ENCODE measurements at regions not wholly inside any gene's neighbourhood (a gene's known extent, or its start where the extent isn't known, plus 50 kb on each side); places are given as distances from the start of the nearest gene placed in this dataset.

DNA sequence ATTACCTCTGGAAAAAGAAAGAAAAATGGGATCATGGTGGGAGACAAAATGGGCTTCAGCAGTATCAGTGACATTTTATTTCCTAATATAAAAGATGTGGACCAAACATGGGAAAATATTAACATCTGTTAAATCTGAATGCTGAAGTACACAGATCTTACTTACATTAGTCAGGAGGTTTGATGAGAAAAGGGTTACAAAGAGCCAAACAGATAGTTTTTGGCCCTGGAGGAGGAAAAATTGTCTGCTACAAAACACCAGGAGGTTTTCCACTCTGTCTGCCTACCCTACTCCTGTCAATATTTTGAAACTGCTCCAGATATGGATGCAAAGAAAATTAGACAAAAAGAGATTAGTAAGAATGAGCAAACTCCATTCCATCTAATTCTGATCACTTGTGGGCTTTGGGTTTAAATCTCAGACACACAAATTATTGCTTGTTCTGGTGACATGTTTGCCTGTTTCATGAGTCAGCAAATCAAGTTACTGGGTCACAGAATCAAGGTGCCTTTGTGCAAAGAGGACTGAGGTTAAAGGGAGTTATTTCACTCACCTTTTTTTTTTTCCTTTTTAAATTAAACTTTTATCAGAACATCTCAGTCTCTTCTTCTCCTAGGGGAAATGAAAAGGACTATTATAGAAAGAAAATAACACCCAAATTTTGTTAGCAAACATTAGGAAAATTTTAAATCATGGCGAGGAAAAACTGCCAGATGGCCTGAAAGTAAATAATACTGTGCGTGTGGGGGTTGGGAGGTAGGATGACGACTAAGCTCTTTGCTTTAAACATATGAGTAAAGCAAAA lies 87.0 kb upstream of the SPATS2L start:
- no peak overlapping the region for H3K4me3 ChIP-seq
- Mint-ChIP-seq H3K27me3 (ENCODE audit: insufficient read depth, low read depth, poor library complexity) (peaks cover 3% of the 10 kb centered on the region), H3K4me3 (no peak overlapping the region), H3K4me1 (peaks cover 29% of the 10 kb centered on the region), H3K36me3 (ENCODE audit: low read depth) (no peaks in the 10 kb centered on the region), H3K27ac (peak overlapping the region; percentile 94), H3K9me3 (no peaks in the 10 kb centered on the region; the same call in 2 of the 3 replicates)
- no peak for ATAC-seq
- TF ChIP-seq, protein P1, sequence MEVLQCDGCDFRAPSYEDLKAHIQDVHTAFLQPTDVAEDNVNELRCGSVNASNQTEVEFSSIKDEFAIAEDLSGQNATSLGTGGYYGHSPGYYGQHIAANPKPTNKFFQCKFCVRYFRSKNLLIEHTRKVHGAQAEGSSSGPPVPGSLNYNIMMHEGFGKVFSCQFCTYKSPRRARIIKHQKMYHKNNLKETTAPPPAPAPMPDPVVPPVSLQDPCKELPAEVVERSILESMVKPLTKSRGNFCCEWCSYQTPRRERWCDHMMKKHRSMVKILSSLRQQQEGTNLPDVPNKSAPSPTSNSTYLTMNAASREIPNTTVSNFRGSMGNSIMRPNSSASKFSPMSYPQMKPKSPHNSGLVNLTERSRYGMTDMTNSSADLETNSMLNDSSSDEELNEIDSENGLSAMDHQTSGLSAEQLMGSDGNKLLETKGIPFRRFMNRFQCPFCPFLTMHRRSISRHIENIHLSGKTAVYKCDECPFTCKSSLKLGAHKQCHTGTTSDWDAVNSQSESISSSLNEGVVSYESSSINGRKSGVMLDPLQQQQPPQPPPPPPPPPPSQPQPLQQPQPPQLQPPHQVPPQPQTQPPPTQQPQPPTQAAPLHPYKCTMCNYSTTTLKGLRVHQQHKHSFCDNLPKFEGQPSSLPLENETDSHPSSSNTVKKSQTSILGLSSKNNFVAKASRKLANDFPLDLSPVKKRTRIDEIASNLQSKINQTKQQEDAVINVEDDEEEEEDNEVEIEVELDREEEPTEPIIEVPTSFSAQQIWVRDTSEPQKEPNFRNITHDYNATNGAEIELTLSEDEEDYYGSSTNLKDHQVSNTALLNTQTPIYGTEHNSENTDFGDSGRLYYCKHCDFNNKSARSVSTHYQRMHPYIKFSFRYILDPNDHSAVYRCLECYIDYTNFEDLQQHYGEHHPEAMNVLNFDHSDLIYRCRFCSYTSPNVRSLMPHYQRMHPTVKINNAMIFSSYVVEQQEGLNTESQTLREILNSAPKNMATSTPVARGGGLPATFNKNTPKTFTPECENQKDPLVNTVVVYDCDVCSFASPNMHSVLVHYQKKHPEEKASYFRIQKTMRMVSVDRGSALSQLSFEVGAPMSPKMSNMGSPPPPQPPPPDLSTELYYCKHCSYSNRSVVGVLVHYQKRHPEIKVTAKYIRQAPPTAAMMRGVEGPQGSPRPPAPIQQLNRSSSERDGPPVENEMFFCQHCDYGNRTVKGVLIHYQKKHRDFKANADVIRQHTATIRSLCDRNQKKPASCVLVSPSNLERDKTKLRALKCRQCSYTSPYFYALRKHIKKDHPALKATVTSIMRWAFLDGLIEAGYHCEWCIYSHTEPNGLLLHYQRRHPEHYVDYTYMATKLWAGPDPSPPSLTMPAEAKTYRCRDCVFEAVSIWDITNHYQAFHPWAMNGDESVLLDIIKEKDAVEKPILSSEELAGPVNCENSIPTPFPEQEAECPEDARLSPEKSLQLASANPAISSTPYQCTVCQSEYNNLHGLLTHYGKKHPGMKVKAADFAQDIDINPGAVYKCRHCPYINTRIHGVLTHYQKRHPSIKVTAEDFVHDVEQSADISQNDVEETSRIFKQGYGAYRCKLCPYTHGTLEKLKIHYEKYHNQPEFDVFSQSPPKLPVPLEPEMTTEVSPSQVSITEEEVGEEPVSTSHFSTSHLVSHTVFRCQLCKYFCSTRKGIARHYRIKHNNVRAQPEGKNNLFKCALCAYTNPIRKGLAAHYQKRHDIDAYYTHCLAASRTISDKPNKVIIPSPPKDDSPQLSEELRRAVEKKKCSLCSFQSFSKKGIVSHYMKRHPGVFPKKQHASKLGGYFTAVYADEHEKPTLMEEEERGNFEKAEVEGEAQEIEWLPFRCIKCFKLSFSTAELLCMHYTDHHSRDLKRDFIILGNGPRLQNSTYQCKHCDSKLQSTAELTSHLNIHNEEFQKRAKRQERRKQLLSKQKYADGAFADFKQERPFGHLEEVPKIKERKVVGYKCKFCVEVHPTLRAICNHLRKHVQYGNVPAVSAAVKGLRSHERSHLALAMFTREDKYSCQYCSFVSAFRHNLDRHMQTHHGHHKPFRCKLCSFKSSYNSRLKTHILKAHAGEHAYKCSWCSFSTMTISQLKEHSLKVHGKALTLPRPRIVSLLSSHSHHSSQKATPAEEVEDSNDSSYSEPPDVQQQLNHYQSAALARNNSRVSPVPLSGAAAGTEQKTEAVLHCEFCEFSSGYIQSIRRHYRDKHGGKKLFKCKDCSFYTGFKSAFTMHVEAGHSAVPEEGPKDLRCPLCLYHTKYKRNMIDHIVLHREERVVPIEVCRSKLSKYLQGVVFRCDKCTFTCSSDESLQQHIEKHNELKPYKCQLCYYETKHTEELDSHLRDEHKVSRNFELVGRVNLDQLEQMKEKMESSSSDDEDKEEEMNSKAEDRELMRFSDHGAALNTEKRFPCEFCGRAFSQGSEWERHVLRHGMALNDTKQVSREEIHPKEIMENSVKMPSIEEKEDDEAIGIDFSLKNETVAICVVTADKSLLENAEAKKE (CRISPR knock-in tag; IDR thresholded peaks at IDR 0.05), result no peak
- TF ChIP-seq, protein P2, sequence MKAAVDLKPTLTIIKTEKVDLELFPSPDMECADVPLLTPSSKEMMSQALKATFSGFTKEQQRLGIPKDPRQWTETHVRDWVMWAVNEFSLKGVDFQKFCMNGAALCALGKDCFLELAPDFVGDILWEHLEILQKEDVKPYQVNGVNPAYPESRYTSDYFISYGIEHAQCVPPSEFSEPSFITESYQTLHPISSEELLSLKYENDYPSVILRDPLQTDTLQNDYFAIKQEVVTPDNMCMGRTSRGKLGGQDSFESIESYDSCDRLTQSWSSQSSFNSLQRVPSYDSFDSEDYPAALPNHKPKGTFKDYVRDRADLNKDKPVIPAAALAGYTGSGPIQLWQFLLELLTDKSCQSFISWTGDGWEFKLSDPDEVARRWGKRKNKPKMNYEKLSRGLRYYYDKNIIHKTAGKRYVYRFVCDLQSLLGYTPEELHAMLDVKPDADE (IDR thresholded peaks at IDR 0.05), result no peak
- TF ChIP-seq CREB1 (CRISPR knock-in tag; IDR thresholded peaks at IDR 0.05; ENCODE audit: low read depth) (no peak), JUNB (IDR thresholded peaks at IDR 0.05; ENCODE audit: unreplicated experiment) (no peak), STAT1 (IDR thresholded peaks at IDR 0.05; ENCODE audit: unreplicated experiment) (no peak), ZNF331 (CRISPR knock-in tag; IDR thresholded peaks at IDR 0.05; ENCODE audit: low read depth) (no peak), EZH2 (IDR thresholded peaks at IDR 0.05; ENCODE audit: low read depth, unreplicated experiment) (no peak), EZH2phosphoT487 (IDR thresholded peaks at IDR 0.05; ENCODE audit: unreplicated experiment) (no peak), ZNF114 (CRISPR knock-in tag; IDR thresholded peaks at IDR 0.05) (no peak), NANOG (IDR thresholded peaks at IDR 0.05; ENCODE audit: borderline replicate concordance) (no peak), POLR2AphosphoS5 (IDR thresholded peaks at IDR 0.05; ENCODE audit: low read depth) (no peak)
- TF ChIP-seq, protein P3, sequence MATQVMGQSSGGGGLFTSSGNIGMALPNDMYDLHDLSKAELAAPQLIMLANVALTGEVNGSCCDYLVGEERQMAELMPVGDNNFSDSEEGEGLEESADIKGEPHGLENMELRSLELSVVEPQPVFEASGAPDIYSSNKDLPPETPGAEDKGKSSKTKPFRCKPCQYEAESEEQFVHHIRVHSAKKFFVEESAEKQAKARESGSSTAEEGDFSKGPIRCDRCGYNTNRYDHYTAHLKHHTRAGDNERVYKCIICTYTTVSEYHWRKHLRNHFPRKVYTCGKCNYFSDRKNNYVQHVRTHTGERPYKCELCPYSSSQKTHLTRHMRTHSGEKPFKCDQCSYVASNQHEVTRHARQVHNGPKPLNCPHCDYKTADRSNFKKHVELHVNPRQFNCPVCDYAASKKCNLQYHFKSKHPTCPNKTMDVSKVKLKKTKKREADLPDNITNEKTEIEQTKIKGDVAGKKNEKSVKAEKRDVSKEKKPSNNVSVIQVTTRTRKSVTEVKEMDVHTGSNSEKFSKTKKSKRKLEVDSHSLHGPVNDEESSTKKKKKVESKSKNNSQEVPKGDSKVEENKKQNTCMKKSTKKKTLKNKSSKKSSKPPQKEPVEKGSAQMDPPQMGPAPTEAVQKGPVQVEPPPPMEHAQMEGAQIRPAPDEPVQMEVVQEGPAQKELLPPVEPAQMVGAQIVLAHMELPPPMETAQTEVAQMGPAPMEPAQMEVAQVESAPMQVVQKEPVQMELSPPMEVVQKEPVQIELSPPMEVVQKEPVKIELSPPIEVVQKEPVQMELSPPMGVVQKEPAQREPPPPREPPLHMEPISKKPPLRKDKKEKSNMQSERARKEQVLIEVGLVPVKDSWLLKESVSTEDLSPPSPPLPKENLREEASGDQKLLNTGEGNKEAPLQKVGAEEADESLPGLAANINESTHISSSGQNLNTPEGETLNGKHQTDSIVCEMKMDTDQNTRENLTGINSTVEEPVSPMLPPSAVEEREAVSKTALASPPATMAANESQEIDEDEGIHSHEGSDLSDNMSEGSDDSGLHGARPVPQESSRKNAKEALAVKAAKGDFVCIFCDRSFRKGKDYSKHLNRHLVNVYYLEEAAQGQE (IDR thresholded peaks at IDR 0.05; ENCODE audit: unreplicated experiment), result no peak
- TF ChIP-seq, protein P4, sequence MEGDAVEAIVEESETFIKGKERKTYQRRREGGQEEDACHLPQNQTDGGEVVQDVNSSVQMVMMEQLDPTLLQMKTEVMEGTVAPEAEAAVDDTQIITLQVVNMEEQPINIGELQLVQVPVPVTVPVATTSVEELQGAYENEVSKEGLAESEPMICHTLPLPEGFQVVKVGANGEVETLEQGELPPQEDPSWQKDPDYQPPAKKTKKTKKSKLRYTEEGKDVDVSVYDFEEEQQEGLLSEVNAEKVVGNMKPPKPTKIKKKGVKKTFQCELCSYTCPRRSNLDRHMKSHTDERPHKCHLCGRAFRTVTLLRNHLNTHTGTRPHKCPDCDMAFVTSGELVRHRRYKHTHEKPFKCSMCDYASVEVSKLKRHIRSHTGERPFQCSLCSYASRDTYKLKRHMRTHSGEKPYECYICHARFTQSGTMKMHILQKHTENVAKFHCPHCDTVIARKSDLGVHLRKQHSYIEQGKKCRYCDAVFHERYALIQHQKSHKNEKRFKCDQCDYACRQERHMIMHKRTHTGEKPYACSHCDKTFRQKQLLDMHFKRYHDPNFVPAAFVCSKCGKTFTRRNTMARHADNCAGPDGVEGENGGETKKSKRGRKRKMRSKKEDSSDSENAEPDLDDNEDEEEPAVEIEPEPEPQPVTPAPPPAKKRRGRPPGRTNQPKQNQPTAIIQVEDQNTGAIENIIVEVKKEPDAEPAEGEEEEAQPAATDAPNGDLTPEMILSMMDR (conservative IDR thresholded peaks at IDR 0.05; ENCODE audit: low read depth in 2 of 2), result no peak
- H3F3A ChIP-seq (replicated peaks; ENCODE audit: low read depth), result no peaks in the 10 kb centered on the region
- no peaks in the 10 kb centered on the region for H3K79me2 ChIP-seq (replicated peaks; ENCODE audit: insufficient read depth)
- 0 out of 2 replicates have a peak overlapping the region, but pooled peaks have one; percentile 1 for H3K27ac ChIP-seq (ENCODE audit: low read depth)
- peak; percentile 15 for DNase-seq (ENCODE audit: low spot score)
- no peaks in the 10 kb centered on the region for H4K20me1 ChIP-seq (replicated peaks; ENCODE audit: insufficient read depth)
- H3K4me2 ChIP-seq, result no peak overlapping the region
- no peaks in the 10 kb centered on the region for H3K36me3 ChIP-seq (ENCODE audit: insufficient read depth)
- H3K27me3 ChIP-seq (ENCODE audit: insufficient read depth), result no peaks in the 10 kb centered on the region
- H3K9me2 ChIP-seq (ENCODE audit: insufficient read depth), result peaks cover 5% of the 10 kb centered on the region; the same call in 1 of the 2 replicates
- H3K4me1 ChIP-seq (ENCODE audit: insufficient read depth), result peaks cover 33% of the 10 kb centered on the region
- peak overlapping the region; percentile 50; the same call in 1 of the 2 replicates for H2AFZ ChIP-seq

All from GM23338 (cell line).